DMS 273 (cell line): ENCODE measurements at regions not wholly inside any gene's neighbourhood (a gene's known extent, or its start where the extent isn't known, plus 50 kb on each side); places are given as distances from the start of the nearest gene placed in this dataset.
A peak's percentile ranks its signal among the peaks of the same experiment; 100 is the strongest.

Source experiments
- DNase-seq: peaks from one replicate; lab custom pipeline; 2025; ENCODE audit not compliant: unreplicated experiment; lab: John Stamatoyannopoulos, UW

- no peak for DNase-seq
Observed at GRCh38 chr2:217060951-217061547, 201.2 kb upstream of the TNP1 start.

DNA sequence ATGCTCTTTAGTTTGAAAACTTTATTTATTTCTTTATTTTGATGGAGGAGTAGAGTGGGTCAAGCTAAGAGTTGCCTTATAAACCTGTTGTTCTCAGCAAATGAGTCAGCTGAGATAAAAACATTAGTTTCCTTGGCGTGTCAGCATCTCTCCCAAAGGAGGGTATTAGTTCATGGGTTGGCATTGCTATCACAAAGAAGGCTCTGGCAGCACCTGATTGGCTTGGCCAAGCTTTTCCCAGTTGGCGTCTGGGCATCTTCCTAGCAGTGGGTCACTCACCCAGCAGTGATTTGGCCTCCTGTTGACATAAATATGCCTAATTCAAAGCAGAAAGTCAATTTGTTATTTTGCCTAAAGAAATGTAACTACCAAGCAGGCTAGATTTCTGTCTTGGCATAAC lies 200.7 kb upstream of the TNP1 start:
- no peak for DNase-seq

DNA sequence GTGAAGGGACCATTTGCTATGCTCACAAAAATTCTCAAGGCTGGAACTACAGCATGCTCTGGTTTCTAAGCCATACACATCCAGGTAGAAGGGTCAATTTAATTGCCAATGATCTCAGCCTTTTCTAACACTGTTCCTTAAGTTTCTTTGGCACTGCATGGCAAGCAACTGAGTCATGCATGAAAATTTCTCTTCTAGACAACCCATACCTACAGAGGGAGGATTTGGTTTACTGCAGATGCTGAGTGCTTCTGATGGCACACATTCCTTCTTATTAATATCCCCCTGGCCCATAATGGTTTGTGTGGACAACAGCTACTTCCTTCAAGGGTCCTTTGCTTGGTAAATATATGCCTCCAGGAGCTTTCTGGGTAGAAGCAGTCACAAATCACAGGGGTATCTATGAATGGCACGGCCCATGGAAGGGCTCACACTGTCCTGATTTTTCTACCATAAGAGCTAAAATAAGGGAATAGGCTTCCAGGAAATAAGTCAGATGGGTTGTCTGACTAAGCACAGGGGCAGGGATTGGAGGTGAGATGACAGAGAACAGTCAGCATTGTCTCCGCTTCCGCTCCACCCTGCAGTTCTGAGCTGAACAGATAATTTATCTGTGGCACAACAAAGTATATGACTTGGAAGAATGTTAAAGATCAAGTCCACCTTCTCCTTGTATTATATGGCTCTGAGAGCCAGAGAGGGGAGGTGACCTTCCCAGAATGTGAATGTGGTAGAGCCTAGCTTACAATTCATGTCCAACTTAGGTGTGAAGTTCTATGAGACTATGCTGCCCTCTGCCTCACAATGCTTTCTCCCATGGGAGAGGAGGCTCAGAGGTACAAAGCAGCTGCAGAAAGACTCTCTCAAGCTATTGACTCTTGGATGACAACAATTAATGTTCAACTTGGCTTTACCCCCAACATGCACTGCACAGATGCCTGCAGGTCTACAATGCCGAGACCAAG lies 199.2 kb upstream of the TNP1 start:
- DNase-seq: no peak

DNA sequence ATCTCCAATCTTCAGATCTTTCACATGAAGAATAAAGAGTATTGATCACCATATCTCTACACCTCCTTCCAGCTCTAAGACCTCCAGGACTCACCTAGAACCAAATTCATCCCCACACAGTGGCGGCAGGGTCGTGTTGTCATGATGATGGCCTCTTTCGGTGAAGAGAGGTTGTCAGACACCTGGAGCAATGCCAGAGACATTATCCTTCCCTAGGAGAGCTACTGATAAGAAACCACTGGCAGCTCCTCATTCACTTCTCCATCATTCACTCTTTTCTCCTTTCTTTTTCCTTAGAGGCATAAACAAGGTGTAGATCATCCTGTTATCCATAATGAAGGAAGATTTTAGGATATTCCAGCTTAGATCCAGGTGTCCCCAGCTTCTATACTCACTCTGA lies 197.9 kb upstream of the TNP1 start:
- DNase-seq: no peak

DNA sequence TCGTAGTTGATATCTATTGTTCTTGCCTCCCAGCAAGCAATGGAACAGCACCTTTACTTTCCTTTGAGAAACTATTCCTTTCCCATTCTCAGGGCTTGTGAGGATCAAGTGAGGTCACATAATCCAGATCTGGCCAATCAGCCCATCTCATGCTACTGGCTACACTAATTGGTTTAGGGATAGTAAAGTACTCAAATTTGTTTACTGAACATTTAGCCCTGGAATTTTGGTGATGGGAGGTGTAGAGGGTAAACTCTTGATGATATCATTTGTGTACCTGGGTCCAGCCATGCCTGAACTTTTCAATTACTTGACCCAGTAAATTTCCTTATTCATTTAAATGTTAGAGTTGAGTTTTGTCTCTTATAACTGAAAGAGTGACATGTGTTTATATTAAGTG lies 195.8 kb upstream of the TNP1 start:
- DNase-seq: no peak

GRCh38 chr2:217054791-217055190 lies 194.9 kb upstream of the TNP1 start:
- DNase-seq: peak; percentile 80

DNA sequence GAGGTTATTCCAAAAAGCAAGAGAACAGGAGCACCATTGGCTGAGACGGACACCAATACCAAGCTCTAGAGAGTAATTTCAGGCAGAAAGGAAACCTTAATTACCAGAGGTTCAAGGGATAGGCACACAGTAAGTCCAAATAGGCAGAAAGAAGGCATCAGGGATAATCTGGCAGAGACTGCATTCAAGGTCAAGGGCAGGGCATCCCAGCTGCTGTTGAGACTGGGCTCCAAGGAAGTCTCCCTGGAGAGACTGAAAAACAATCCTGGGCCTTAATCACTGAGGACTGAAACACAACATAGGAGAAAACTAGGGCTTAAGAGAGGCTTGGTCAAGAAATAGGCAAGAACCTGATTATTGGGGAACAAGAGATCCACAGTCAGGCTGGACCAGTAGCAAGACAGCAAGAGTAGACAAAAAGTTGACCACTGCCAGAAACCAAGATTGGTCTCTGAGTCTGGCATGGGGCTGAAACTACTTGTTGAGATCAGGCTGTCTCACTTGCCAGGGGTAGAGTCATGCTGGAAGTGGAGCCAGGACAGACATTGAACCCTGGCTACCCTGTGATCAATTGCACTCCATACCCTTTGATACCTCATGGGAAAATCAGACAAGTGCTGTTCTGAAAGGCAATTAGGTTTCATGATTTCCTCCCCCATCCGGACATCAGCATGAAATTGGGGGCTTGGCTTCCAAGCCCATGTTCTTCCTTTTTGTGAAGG lies 193.2 kb upstream of the TNP1 start:
- no peak for DNase-seq

- DNase-seq: no peak
Observed at GRCh38 chr2:217051416-217051815, 191.6 kb upstream of the TNP1 start.

DNA sequence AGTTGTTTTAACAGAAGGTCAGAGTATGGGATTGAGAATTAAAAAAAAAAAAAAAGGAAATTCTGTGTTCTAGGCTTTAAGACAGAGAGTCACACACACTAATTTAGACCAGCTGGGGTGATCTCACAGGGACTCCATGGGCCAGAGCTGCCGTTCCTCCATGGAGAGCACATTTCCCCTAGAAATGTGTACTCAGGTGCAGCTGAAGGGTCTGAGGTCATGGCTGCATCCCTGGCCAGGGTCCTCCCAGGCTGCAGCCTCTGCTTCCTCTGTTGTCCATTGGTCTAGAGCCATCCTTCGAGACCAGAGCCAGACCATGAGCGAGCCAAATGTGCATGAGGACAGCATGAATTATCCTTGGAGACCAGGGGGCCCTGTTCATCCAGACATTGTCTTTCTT lies 190.1 kb upstream of the TNP1 start:
- no peak for DNase-seq

- no peak for DNase-seq
Observed at GRCh38 chr2:217049422-217049821, 189.6 kb upstream of the TNP1 start.

- no peak for DNase-seq
Observed at GRCh38 chr2:217048730-217049129, 188.9 kb upstream of the TNP1 start.

GRCh38 chr2:217047631-217048030 lies 187.8 kb upstream of the TNP1 start:
- DNase-seq: no peak

GRCh38 chr2:217047209-217047608 lies 187.3 kb upstream of the TNP1 start:
- no peak for DNase-seq

DNA sequence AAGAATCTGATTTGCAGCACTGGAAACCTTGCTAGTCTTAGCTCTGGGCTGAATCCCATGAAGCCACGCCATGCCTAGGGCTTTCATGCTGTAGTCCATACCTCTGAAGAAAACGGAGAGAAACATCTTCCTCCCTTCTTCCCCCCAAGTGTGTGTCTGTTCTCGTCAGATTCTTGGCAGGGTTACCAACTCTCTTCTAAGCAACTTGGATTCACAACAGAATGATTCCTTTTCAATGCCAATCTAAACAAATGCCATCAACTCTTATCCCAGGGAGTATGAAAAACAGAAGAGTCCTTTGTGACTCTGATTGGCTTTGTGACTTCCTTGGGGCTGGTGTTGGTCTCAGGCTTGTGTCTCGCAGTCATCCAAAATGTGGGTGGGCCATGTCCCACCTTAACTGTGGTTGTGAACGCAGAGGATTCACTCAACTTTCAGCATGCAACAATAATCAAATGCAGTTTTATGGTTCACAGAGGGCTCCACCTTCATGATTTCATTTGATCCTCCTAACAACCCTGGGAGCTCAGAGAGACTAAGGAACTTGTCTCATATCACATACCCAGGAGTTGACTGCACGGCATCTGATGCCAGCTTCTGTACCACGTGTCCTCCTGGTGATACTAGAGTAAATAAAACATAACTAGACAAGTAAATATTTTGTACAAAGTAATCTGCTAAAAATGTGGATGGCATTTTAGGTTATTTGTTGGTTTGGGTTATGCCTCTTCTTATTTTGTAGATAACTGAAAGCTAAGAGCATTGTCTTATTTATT lies 186.0 kb upstream of the TNP1 start:
- DNase-seq: no peak

GRCh38 chr2:217040099-217040498 lies 180.2 kb upstream of the TNP1 start:
- no peak for DNase-seq

GRCh38 chr2:217038001-217038400 lies 178.1 kb upstream of the TNP1 start:
- no peak for DNase-seq

- no peak for DNase-seq
Observed at GRCh38 chr2:217037353-217037752, 177.5 kb upstream of the TNP1 start.

DNA sequence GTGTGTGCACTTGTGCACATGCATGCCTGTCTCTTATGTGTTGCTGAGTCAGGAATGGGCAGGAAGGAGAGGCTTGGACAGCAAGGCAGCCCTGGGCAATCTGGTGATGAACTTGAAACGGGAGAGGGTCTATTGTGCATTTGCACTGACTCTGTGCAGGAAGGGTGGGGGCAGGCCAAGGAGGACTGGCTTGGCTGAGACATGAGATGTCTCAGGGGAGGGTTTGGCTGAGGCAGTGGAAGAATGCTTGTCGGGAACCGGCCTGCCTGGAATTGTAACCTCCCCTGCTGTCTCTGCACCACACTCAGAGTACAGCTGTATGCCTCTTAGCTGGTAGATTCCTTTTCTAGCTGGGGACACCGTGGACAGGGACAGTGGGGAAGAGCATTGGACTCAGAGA lies 176.1 kb upstream of the TNP1 start:
- DNase-seq: no peak

DNA sequence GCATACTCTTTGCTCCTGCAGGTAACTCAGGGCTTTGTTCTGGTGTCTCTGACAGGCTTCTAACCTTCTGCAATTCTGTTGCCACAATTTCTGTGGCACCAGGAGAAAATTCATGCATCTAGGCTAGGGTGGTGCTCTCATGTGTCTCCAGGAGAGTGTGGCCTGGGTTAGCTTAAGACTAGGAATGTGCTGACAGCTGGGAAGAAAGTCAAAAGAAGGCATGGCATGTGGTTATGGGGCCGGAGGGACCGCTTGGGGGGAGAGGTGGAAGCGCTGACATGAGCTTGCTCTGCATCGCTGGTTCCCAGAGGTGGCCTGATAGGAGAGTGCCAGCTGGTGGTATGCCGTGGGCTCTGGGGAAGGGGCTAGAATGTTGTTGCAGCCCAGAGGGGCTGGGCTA lies 173.3 kb upstream of the TNP1 start:
- peak; percentile 13 for DNase-seq

- no peak for DNase-seq
Observed at GRCh38 chr2:217031445-217031844, 171.6 kb upstream of the TNP1 start.

- no peak for DNase-seq
Observed at GRCh38 chr2:217030081-217030480, 170.2 kb upstream of the TNP1 start.
